ENCODE measurements at regions not wholly inside any gene's neighbourhood (a gene's known extent, or its start where the extent isn't known, plus 50 kb on each side); places are given as distances from the start of the nearest gene placed in this dataset.

GRCh38 chr4:97152149-97152548, 991.1 kb downstream of the STPG2 start:
- Histone ChIP-seq H3K79me2 (ENCODE audit: control insufficient read depth, insufficient read depth, low read length) (no peaks in the 10 kb centered on the region), H3K9ac (replicated peaks; ENCODE audit: extremely low read depth, insufficient read depth, low read length) (no peak overlapping the region), H3K4me1 (ENCODE audit: control insufficient read depth, extremely low read depth, insufficient read depth, low read length) (no peaks in the 10 kb centered on the region), H3K4me3 (replicated peaks in 1 of 3; ENCODE audit: insufficient read depth in 1 of 3, low read depth in 1 of 3, low read length in 3 of 3) (no peak overlapping the region), H2AFZ (ENCODE audit: low read depth, low read length) (no peak overlapping the region), H3K36me3 (ENCODE audit: control insufficient read depth in 2 of 2, extremely low read depth in 1 of 2, insufficient read depth in 2 of 2, low read length in 2 of 2) (no peaks in the 10 kb centered on the region), H3K9me3 (replicated peaks; ENCODE audit: control insufficient read depth, insufficient read depth, low read length) (no peaks in the 10 kb centered on the region), H3K9me1 (replicated peaks; ENCODE audit: control insufficient read depth, extremely low read depth, insufficient read depth, low read length) (no peaks in the 10 kb centered on the region), H3K4me2 (ENCODE audit: insufficient read depth, low read length) (no peak overlapping the region), H3K27ac (ENCODE audit: insufficient read depth, low read depth, low read length) (no peak overlapping the region), H4K20me1 (replicated peaks; ENCODE audit: control insufficient read depth, extremely low read depth, insufficient read depth, low read length) (no peaks in the 10 kb centered on the region), H3K27me3 (ENCODE audit: control insufficient read depth in 2 of 2, insufficient read depth in 2 of 2, low read length in 2 of 2) (no peaks in the 10 kb centered on the region)
- CTCF ChIA-PET, result interaction anchor here (1.3 to 2.0 kb wide), 3 partner anchors 124 to 1991 kb away, joined by 3 to 13 read pairs (median 6); no protein-coding TSS in a partner anchor
- intact Hi-C loops (cut with micrococcal nuclease) (loop anchor here (5.0 kb wide), 1 partner anchor 1995 kb away; no protein-coding TSS in a partner anchor), dilution Hi-C loops (cut with MboI; ENCODE audit: extremely low pct_ligation_motif_present, low sequenced_read_pairs) (no loop called here)
- no peak for TF ChIP-seq MAX (IDR thresholded peaks at IDR 0.05; ENCODE audit: insufficient read depth, insufficient read length)
- no peak for TF ChIP-seq JUN (IDR thresholded peaks at IDR 0.05; ENCODE audit: borderline replicate concordance, insufficient read depth, insufficient read length, low read depth)
- no peak for TF ChIP-seq POLR2A (IDR thresholded peaks at IDR 0.05; ENCODE audit: low read depth, low read length)
- TF ChIP-seq GATA2 (IDR thresholded peaks at IDR 0.05; ENCODE audit: insufficient read depth, insufficient read length, low read depth, low read length), result no peak
- TF ChIP-seq EZH2 (IDR thresholded peaks at IDR 0.05; ENCODE audit: borderline replicate concordance, low read depth, low read length, severe bottlenecking), result no peak
- no peak for TF ChIP-seq FOS (IDR thresholded peaks at IDR 0.05; ENCODE audit: borderline replicate concordance, insufficient read depth, low read length)
- TF ChIP-seq MYC (IDR thresholded peaks at IDR 0.05; ENCODE audit: low read depth, low read length), result no peak
- no peak for TF ChIP-seq CTCF (IDR thresholded peaks at IDR 0.05; ENCODE audit: extremely low read depth in 1 of 2, insufficient read depth in 1 of 2, low read depth in 1 of 2, low read length in 2 of 2)
- no peak for TF ChIP-seq POLR2AphosphoS5 (IDR thresholded peaks at IDR 0.05; ENCODE audit: insufficient read depth, low read depth, low read length)
- DNase-seq (ENCODE audit: low read depth, low spot score) (no peak), FAIRE-seq (no peak)
- POLR2A ChIA-PET, result no interaction called here
- no TSS peak for BruUV-seq (replicated peaks)
